KMS-11 (cell line): ENCODE measurements at regions not wholly inside any gene's neighbourhood (a gene's known extent, or its start where the extent isn't known, plus 50 kb on each side); places are given as distances from the start of the nearest gene placed in this dataset.

Source experiments
- H2AFZ ChIP-seq: fragments of 200-600 bp; sonication (generic); 2 replicates; pipeline ENCODE4 v1.6.1; 2016; ENCODE audit warnings: antibody characterized with exemption, mixed run types, low read depth
- H3K27ac ChIP-seq: fragments of 200-600 bp; sonication (generic); 2 replicates; pipeline ENCODE4 v1.6.1; 2016; ENCODE audit warnings: mild to moderate bottlenecking, mixed run types
- H3K27me3 ChIP-seq: fragments of 200-600 bp; sonication (generic); 2 replicates; pipeline ENCODE4 v1.6.1; 2017; ENCODE audit warnings: mild to moderate bottlenecking, low read depth, mixed run types, moderate library complexity; ENCODE audit not compliant: insufficient read depth
- H3K36me3 ChIP-seq: fragments of 200-600 bp; sonication (generic); 2 replicates; pipeline ENCODE4 v1.6.1; 2017; ENCODE audit warnings: mild to moderate bottlenecking, mixed run types; ENCODE audit not compliant: insufficient read depth
- H3K4me1 ChIP-seq: fragments of 200-600 bp; sonication (generic); 2 replicates; pipeline ENCODE4 v1.6.1; 2016; ENCODE audit warnings: mild to moderate bottlenecking, low read depth, mixed run types; ENCODE audit not compliant: poor library complexity, severe bottlenecking
- H3K4me2 ChIP-seq: fragments of 200-600 bp; sonication (generic); 2 replicates; pipeline ENCODE4 v1.7.0; 2016; ENCODE audit warnings: mild to moderate bottlenecking, mixed run types
- H3K4me3 ChIP-seq: fragments of 200-600 bp; sonication (generic); IDR thresholded peaks from 2 replicates; pipeline ENCODE4 v1.6.1; 2017; ENCODE audit warnings: low read depth, low read length, mixed read lengths; ENCODE audit not compliant: insufficient read depth
- H3K79me2 ChIP-seq: fragments of 200-600 bp; sonication (generic); 2 replicates; pipeline ENCODE4 v1.6.1; 2016; ENCODE audit warnings: low read depth, mixed run types; ENCODE audit not compliant: insufficient read depth
- H3K9ac ChIP-seq: fragments of 200-600 bp; sonication (generic); 2 replicates; pipeline ENCODE4 v1.6.1; 2016; ENCODE audit warnings: mild to moderate bottlenecking, mixed run types
- H4K20me1 ChIP-seq: fragments of 200-600 bp; sonication (generic); 2 replicates; pipeline ENCODE4 v1.6.1; 2016; ENCODE audit warnings: mild to moderate bottlenecking, mixed run types; ENCODE audit not compliant: insufficient read depth
- TF ChIP-seq, protein P1 (sequence below): fragments of 200-600 bp; sonication (generic); conservative IDR thresholded peaks from 2 replicates; pipeline ENCODE4 v1.6.1; 2017; ENCODE audit warnings: low read depth, mild to moderate bottlenecking, antibody characterized with exemption, low read length, moderate library complexity, mixed read lengths

DNA sequence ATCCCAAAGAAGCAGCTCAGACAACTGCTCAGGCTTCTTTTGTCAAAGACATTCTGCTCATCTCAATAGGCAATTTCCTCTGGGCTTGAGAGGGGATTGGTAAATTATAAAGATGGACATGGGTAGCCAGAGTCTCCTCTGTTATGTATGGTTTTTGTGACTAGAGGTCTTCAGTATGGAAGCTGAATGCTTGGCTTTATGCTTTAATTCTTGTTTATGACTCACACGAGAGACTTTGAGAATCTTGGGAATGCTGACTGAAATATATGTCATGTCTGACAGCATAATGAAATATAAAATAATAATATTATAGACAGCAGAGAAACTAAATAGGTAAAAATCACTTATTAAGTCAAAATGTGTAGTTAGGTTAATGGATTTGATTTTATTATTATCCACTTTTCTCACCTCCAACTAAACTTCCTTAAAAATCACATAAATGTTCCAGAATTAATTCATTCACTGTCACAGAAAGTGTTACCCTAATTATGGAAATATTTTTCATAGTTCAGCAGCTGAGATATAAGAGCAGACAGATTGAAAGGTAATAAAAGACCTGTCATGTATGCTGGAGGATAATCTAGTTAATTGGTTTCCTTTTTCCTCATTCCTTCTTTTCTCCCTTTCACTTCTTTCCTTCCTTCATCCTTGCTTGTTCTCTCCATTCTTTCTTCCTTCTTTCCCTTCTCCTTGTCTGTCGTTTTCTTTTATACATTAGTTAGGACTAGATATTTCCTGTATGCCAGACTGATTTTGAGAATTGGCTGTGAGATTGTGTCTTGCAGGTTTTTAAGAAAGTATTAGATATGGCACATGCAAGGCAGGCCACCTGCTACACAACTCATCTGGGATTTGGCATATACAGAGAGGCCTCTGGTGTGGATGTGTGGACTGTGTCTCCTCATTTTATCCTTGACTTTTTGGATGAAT is 1866.1 kb upstream of the NUDT12 start:
- H3K27ac ChIP-seq = no peak overlapping the region
- H3K9ac ChIP-seq = no peak overlapping the region
- TF ChIP-seq, protein P1, sequence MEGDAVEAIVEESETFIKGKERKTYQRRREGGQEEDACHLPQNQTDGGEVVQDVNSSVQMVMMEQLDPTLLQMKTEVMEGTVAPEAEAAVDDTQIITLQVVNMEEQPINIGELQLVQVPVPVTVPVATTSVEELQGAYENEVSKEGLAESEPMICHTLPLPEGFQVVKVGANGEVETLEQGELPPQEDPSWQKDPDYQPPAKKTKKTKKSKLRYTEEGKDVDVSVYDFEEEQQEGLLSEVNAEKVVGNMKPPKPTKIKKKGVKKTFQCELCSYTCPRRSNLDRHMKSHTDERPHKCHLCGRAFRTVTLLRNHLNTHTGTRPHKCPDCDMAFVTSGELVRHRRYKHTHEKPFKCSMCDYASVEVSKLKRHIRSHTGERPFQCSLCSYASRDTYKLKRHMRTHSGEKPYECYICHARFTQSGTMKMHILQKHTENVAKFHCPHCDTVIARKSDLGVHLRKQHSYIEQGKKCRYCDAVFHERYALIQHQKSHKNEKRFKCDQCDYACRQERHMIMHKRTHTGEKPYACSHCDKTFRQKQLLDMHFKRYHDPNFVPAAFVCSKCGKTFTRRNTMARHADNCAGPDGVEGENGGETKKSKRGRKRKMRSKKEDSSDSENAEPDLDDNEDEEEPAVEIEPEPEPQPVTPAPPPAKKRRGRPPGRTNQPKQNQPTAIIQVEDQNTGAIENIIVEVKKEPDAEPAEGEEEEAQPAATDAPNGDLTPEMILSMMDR = no peak
- H3K36me3 ChIP-seq = no peaks in the 10 kb centered on the region
- H3K4me1 ChIP-seq = no peaks in the 10 kb centered on the region
- no peaks in the 10 kb centered on the region for H3K79me2 ChIP-seq
- H4K20me1 ChIP-seq = no peaks in the 10 kb centered on the region
- no peaks in the 10 kb centered on the region for H3K27me3 ChIP-seq
- no peak overlapping the region for H3K4me2 ChIP-seq
- H2AFZ ChIP-seq = no peak overlapping the region
- H3K4me3 ChIP-seq = no peak overlapping the region

DNA sequence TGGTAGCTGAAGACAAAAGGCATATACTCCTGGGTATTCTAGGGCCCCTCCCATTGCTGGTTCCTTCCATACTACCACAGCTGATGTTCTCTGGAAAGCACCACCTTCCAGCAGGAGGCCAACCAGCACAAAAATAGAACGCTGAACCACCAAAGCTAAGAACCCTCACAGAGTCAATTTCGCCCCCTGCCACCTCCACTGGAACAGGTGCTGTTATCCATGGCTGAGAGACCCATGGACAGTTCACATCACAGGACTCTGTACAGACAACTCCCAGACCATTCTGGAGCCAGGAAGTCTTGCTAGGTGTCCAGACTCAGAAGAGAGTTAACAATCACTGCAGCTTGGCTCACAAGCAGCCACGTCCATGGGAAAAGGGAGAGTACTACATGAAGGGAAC is 1851.5 kb upstream of the NUDT12 start:
- no peak overlapping the region for H3K9ac ChIP-seq
- TF ChIP-seq, protein P1 = no peak

GRCh38 chr5:105413406-105413990 is 1850.9 kb upstream of the NUDT12 start:
- Histone ChIP-seq H3K4me3 (no peak overlapping the region), H2AFZ (no peak overlapping the region), H3K27ac (no peak overlapping the region), H4K20me1 (no peaks in the 10 kb centered on the region), H3K9ac (no peak overlapping the region), H3K79me2 (no peaks in the 10 kb centered on the region), H3K4me2 (no peak overlapping the region), H3K4me1 (peaks cover 12% of the 10 kb centered on the region), H3K36me3 (no peaks in the 10 kb centered on the region), H3K27me3 (no peaks in the 10 kb centered on the region)
- TF ChIP-seq, protein P1 = no peak

More for the DNA sequence above, 1851.5 kb upstream of the NUDT12 start:
- Histone ChIP-seq H3K79me2 (no peaks in the 10 kb centered on the region), H3K4me3 (no peak overlapping the region), H2AFZ (no peak overlapping the region), H3K36me3 (no peaks in the 10 kb centered on the region), H3K27me3 (no peaks in the 10 kb centered on the region), H3K4me1 (peaks cover 12% of the 10 kb centered on the region), H4K20me1 (no peaks in the 10 kb centered on the region), H3K27ac (no peak overlapping the region), H3K4me2 (no peak overlapping the region)

GRCh38 chr5:105409695-105410094 is 1847.1 kb upstream of the NUDT12 start:
- no peaks in the 10 kb centered on the region for H3K79me2 ChIP-seq
- no peaks in the 10 kb centered on the region for H3K36me3 ChIP-seq
- H2AFZ ChIP-seq = no peak overlapping the region

More at GRCh38 chr5:105409695-105410094, 1847.1 kb upstream of the NUDT12 start:
- Histone ChIP-seq H3K4me3 (no peak overlapping the region), H3K27ac (no peak overlapping the region), H3K4me2 (peak overlapping the region; percentile 14; the same call in 1 of the 2 replicates), H3K27me3 (no peaks in the 10 kb centered on the region), H4K20me1 (no peaks in the 10 kb centered on the region), H3K9ac (no peak overlapping the region), H3K4me1 (peaks cover 12% of the 10 kb centered on the region)
- TF ChIP-seq, protein P1 = no peak
